Esophagus muscularis mucosa (tissue), 4 donors: ENCODE measurements at regions not wholly inside any gene's neighbourhood (a gene's known extent, or its start where the extent isn't known, plus 50 kb on each side); places are given as distances from the start of the nearest gene placed in this dataset.

Source experiments
- DNase-seq: peaks from one replicate; pipeline ENCODE4 v3.0.0-alpha.2; 2017; ENCODE audit errors: extremely low spot score
- H3K27ac ChIP-seq, 4 donors: fragments of 200-600 bp; sonication (generic); replicated peaks in 1 of 4; 1 replicate in 3 of 4; 2 replicates in 1 of 4; pipeline ENCODE4 v1.5.1; 2016 to 2019; ENCODE audit warnings: mild to moderate bottlenecking in 1 of 4
- H3K27me3 ChIP-seq, 4 donors: fragments of 200-600 bp; sonication (generic); one replicate each; pipeline versions ENCODE4 v1.5.1 to v1.6.0; 2016 to 2019
- H3K36me3 ChIP-seq, 4 donors: fragments of 200-600 bp; sonication (generic); one replicate each; pipeline ENCODE4 v1.5.1; 2016 to 2019
- H3K4me1 ChIP-seq, 4 donors: fragments of 200-600 bp; sonication (generic); one replicate each; pipeline ENCODE4 v1.5.1; 2016 to 2019
- H3K4me3 ChIP-seq, 4 donors: fragments of 200-600 bp; sonication (generic); 1 replicate in 2 of 4; 2 replicates in 2 of 4; pipeline ENCODE4 v1.5.1; 2016 to 2019; ENCODE audit warnings: mild to moderate bottlenecking in 4 of 4, moderate library complexity in 1 of 4
- H3K9me3 ChIP-seq, 4 donors: fragments of 200-600 bp; sonication (generic); 1 replicate in 3 of 4; 2 replicates in 1 of 4; pipeline ENCODE4 v1.5.1; 2016 to 2019
- CTCF ChIP-seq, 3 experiments: fragments of 200-600 bp in 2 of 3; fragments of 450-650 bp in 1 of 3; sonication (generic) in 2 of 3; IDR thresholded peaks; one replicate each; pipeline ENCODE4 v1.5.1; 2017 to 2019; ENCODE audit warnings: antibody characterized with exemption in 3 of 3, mild to moderate bottlenecking in 2 of 3, moderate library complexity in 1 of 3
- EP300 ChIP-seq: sonication (generic); formaldehyde crosslinking; IDR thresholded peaks from one replicate; pipeline ENCODE4 v1.6.1; 2017; ENCODE audit warnings: antibody characterized with exemption
- POLR2A ChIP-seq: fragments of 450-650 bp; IDR thresholded peaks from one replicate; pipeline ENCODE4 v1.6.1; 2017; ENCODE audit warnings: antibody characterized with exemption, moderate library complexity, mild to moderate bottlenecking, low read depth
- POLR2AphosphoS5 ChIP-seq, 2 donors: sonication (generic); formaldehyde crosslinking; IDR thresholded peaks; one replicate each; pipeline ENCODE4 v1.6.1; 2017; ENCODE audit warnings: antibody characterized with exemption in 2 of 2
- WGBS: methylation state at CpG from one replicate; pipeline ENCODE4 v1.1.5; 2018; 5-methylcytosine and 5-hydroxymethylcytosine counted together
- intact Hi-C: fragments of 100-400 bp; cut with DNase I; formaldehyde crosslinking; loops from one replicate; pipeline ENCODE4 v1.15.1; 2023

GRCh38 chr3:18507333-18507732 lies 82.2 kb upstream of the SATB1 start:
- no peaks in the 10 kb centered on the region for H3K9me3 ChIP-seq
- no peak for DNase-seq
- intact Hi-C loops: no loop called here
- H3K4me1 ChIP-seq: no peaks in the 10 kb centered on the region
- H3K27me3 ChIP-seq: no peaks in the 10 kb centered on the region
- H3K4me3 ChIP-seq: no peak overlapping the region
- WGBS: 84% methylated on average over 2 of the region's 2 CpGs
- no peak for TF ChIP-seq POLR2AphosphoS5 (IDR thresholded peaks at IDR 0.05)
- no peak for TF ChIP-seq EP300
- no peak for TF ChIP-seq POLR2A
- TF ChIP-seq CTCF (IDR thresholded peaks at IDR 0.05): no peak
- no peak overlapping the region for H3K27ac ChIP-seq
- H3K36me3 ChIP-seq: no peaks in the 10 kb centered on the region

- H3K4me1 ChIP-seq: no peaks in the 10 kb centered on the region
- no peak overlapping the region for H3K4me3 ChIP-seq
- H3K36me3 ChIP-seq: no peaks in the 10 kb centered on the region
- H3K9me3 ChIP-seq: no peaks in the 10 kb centered on the region
- no peak for DNase-seq
- no peaks in the 10 kb centered on the region for H3K27me3 ChIP-seq
- no peak overlapping the region for H3K27ac ChIP-seq
- intact Hi-C loops: no loop called here
- TF ChIP-seq POLR2AphosphoS5 (IDR thresholded peaks at IDR 0.05) (no peak), POLR2A (no peak), CTCF (IDR thresholded peaks at IDR 0.05) (no peak), EP300 (no peak)
Measured at GRCh38 chr3:18505056-18505455, 79.9 kb upstream of the SATB1 start.

- Histone ChIP-seq H3K4me3 (no peak overlapping the region), H3K9me3 (no peaks in the 10 kb centered on the region), H3K36me3 (no peaks in the 10 kb centered on the region), H3K4me1 (no peaks in the 10 kb centered on the region), H3K27ac (no peak overlapping the region), H3K27me3 (no peaks in the 10 kb centered on the region)
- WGBS: 100% methylated on average over 1 of the region's 1 CpG
- intact Hi-C loops: no loop called here
- DNase-seq: no peak
- TF ChIP-seq POLR2A (no peak), EP300 (no peak), POLR2AphosphoS5 (IDR thresholded peaks at IDR 0.05) (no peak), CTCF (IDR thresholded peaks at IDR 0.05) (no peak)
Measured at GRCh38 chr3:18501679-18502343, 76.7 kb upstream of the SATB1 start.

GRCh38 chr3:18500322-18500721 lies 75.2 kb upstream of the SATB1 start:
- H3K9me3 ChIP-seq: no peaks in the 10 kb centered on the region
- H3K36me3 ChIP-seq: no peaks in the 10 kb centered on the region
- TF ChIP-seq POLR2AphosphoS5 (IDR thresholded peaks at IDR 0.05): no peak
- TF ChIP-seq POLR2A: no peak
- TF ChIP-seq EP300: no peak
- no peak for TF ChIP-seq CTCF (IDR thresholded peaks at IDR 0.05)
- no peak overlapping the region for H3K4me3 ChIP-seq
- DNase-seq: no peak
- no peaks in the 10 kb centered on the region for H3K4me1 ChIP-seq
- WGBS: 71% methylated on average over 2 of the region's 2 CpGs
- intact Hi-C loops: no loop called here
- no peak overlapping the region for H3K27ac ChIP-seq
- H3K27me3 ChIP-seq: no peaks in the 10 kb centered on the region

GRCh38 chr3:18499301-18499700 lies 74.2 kb upstream of the SATB1 start:
- no peak for DNase-seq
- no peaks in the 10 kb centered on the region for H3K4me1 ChIP-seq
- H3K36me3 ChIP-seq: no peaks in the 10 kb centered on the region
- no peak for TF ChIP-seq CTCF (IDR thresholded peaks at IDR 0.05)
- no peak for TF ChIP-seq EP300
- TF ChIP-seq POLR2A: no peak
- TF ChIP-seq POLR2AphosphoS5 (IDR thresholded peaks at IDR 0.05): no peak
- WGBS: 58% methylated on average over 3 of the region's 3 CpGs
- intact Hi-C loops: no loop called here
- H3K27ac ChIP-seq: no peak overlapping the region
- no peaks in the 10 kb centered on the region for H3K9me3 ChIP-seq
- H3K4me3 ChIP-seq: no peak overlapping the region
- H3K27me3 ChIP-seq: no peaks in the 10 kb centered on the region
